CD4-positive, alpha-beta T cell (primary cell): ENCODE measurements at regions not wholly inside any gene's neighbourhood (a gene's known extent, or its start where the extent isn't known, plus 50 kb on each side); places are given as distances from the start of the nearest gene placed in this dataset.

Experiments used
- ATAC-seq: fragments of 200-7000 bp; cut with Tn5 transposase; one replicate; pipeline ENCODE4 v1.10.0; 2022; ENCODE audit warnings: mild to moderate bottlenecking; ENCODE audit not compliant: poor library complexity
- CTCF ChIA-PET: fragments of 350-600 bp; sonication (Branson Sonifier 250); formaldehyde crosslinking; loops from one replicate; lab custom pipeline; 2021; ENCODE audit warnings: antibody characterized with exemption, inconsistent platforms; lab: Charles Lee
- POLR2A ChIA-PET: fragments of 350-600 bp; sonication (Branson Sonifier 250); formaldehyde crosslinking; loops from one replicate; lab custom pipeline; 2021; ENCODE audit warnings: antibody characterized with exemption, inconsistent platforms; lab: Charles Lee
- DNase-seq, 14 experiments: peaks; one replicate each; pipeline ENCODE4 v3.0.0-alpha.2; 2013 to 2020; ENCODE audit warnings: mixed read lengths in 2 of 14
- H3K27ac ChIP-seq, 2 donors: one replicate each; pipeline versions ENCODE4 v1.5.1 to v1.7.0; 2013; ENCODE audit warnings: low read length in 2 of 2, low read depth in 1 of 2, mild to moderate bottlenecking in 1 of 2
- H3K27me3 ChIP-seq, 2 experiments: 1 replicate in 1 of 2; 2 replicates in 1 of 2; pipeline versions ENCODE4 v1.6.1 to v1.7.0; 2013; ENCODE audit warnings: low read length in 2 of 2, control low read depth in 1 of 2, mild to moderate bottlenecking in 1 of 2, moderate library complexity in 1 of 2; ENCODE audit not compliant: insufficient read depth in 2 of 2, control insufficient read depth in 1 of 2
- H3K36me3 ChIP-seq: one replicate; pipeline ENCODE4 v1.6.1; 2013; ENCODE audit warnings: low read length, control low read depth; ENCODE audit not compliant: insufficient read depth
- H3K4me1 ChIP-seq: one replicate; pipeline ENCODE4 v1.6.1; 2013; ENCODE audit warnings: low read length, control low read depth; ENCODE audit not compliant: insufficient read depth
- H3K4me3 ChIP-seq: one replicate; pipeline ENCODE4 v1.5.1; 2013; ENCODE audit warnings: mild to moderate bottlenecking, low read length, moderate library complexity
- H3K9me3 ChIP-seq, 2 experiments: 1 replicate in 1 of 2; 2 replicates in 1 of 2; pipeline versions ENCODE4 v1.6.1 to v1.7.0; 2013; ENCODE audit warnings: low read length in 2 of 2, mild to moderate bottlenecking in 2 of 2, control low read depth in 1 of 2, moderate library complexity in 1 of 2; ENCODE audit not compliant: control insufficient read depth in 1 of 2, insufficient read depth in 1 of 2
- H3K27ac Mint-ChIP-seq: one replicate; pipeline ENCODE4 v1.8.0; 2020; ENCODE audit warnings: mixed read lengths
- H3K27me3 Mint-ChIP-seq: one replicate; pipeline ENCODE4 v1.8.0; 2021; ENCODE audit warnings: mixed read lengths
- H3K36me3 Mint-ChIP-seq: one replicate; pipeline ENCODE4 v1.8.0; 2021; ENCODE audit warnings: low read depth, mixed read lengths
- H3K4me1 Mint-ChIP-seq: one replicate; pipeline ENCODE4 v1.8.0; 2021; ENCODE audit warnings: low read depth, mixed read lengths
- H3K4me3 Mint-ChIP-seq: one replicate; pipeline ENCODE4 v1.8.0; 2020; ENCODE audit warnings: mild to moderate bottlenecking, mixed read lengths
- H3K9me3 Mint-ChIP-seq: one replicate; pipeline ENCODE4 v1.8.0; 2020; ENCODE audit warnings: mixed read lengths
- intact Hi-C, 2 experiments: fragments of 100-400 bp; cut with DNase I in 1 of 2; cut with micrococcal nuclease in 1 of 2; formaldehyde crosslinking; loops; one replicate each; pipeline versions ENCODE4 v1.15.1 to v1.9.0; 2023 to 2025; cut with DNase I, micrococcal nuclease
- TF ChIP-seq, protein P1 (sequence below): fragments of 200-600 bp; IDR thresholded peaks from one replicate; pipeline ENCODE4 v1.8.0; 2022; ENCODE audit warnings: antibody characterized with exemption, mild to moderate bottlenecking

DNA sequence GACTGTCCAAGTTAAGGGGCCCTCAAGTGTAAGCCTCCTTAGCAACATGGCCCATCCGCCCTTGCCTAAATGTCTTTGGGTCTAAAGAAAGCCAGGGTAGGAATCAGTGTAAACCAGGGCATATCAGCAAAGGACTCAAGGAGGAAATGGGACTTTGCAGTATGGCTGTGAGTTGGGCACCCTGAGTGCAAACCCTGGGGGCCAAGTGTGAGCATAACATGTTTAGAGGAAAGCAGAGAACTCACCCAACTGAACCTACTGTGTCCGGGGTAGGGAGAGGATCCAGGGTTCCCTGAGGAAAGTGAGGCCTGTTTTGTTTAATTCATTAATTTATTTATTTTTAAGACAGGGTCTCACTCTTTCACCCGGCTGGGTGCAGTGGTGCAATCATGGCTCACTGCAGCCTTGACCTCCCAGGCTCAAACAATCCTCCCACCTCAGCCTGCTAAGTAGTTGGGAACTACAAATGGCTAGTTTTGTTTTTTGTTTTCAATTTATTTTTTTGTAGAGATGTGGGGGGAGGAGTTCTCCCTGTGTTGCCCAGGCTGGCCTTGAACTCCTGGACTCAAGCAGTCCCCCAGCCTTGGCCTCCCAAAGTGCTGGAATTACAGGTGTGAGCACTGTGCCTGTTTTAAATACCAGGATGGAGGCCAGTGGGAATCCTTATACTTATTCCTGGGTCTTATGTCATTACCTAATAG, 51.0 kb upstream of the ACTR3 start:
- Histone ChIP-seq H3K36me3 (peaks cover 4% of the 10 kb centered on the region), H3K27ac (no peak overlapping the region), H3K9me3 (no peaks in the 10 kb centered on the region), H3K27me3 (no peaks in the 10 kb centered on the region), H3K4me1 (no peaks in the 10 kb centered on the region), H3K4me3 (no peak overlapping the region)
- DNase-seq (no peak), ATAC-seq (no peak)
- no peaks in the 10 kb centered on the region for H3K4me1 Mint-ChIP-seq
- no peak overlapping the region for H3K27ac Mint-ChIP-seq
- intact Hi-C loops, result no loop called here
- CTCF ChIA-PET, result no interaction called here
- H3K4me3 Mint-ChIP-seq, result no peak overlapping the region
- H3K27me3 Mint-ChIP-seq, result no peaks in the 10 kb centered on the region
- POLR2A ChIA-PET, result no interaction called here
- H3K9me3 Mint-ChIP-seq, result no peaks in the 10 kb centered on the region
- peaks cover 30% of the 10 kb centered on the region for H3K36me3 Mint-ChIP-seq
- TF ChIP-seq, protein P1, sequence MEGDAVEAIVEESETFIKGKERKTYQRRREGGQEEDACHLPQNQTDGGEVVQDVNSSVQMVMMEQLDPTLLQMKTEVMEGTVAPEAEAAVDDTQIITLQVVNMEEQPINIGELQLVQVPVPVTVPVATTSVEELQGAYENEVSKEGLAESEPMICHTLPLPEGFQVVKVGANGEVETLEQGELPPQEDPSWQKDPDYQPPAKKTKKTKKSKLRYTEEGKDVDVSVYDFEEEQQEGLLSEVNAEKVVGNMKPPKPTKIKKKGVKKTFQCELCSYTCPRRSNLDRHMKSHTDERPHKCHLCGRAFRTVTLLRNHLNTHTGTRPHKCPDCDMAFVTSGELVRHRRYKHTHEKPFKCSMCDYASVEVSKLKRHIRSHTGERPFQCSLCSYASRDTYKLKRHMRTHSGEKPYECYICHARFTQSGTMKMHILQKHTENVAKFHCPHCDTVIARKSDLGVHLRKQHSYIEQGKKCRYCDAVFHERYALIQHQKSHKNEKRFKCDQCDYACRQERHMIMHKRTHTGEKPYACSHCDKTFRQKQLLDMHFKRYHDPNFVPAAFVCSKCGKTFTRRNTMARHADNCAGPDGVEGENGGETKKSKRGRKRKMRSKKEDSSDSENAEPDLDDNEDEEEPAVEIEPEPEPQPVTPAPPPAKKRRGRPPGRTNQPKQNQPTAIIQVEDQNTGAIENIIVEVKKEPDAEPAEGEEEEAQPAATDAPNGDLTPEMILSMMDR, result no peak

- Mint-ChIP-seq H3K27ac (no peak overlapping the region), H3K4me3 (no peak overlapping the region), H3K36me3 (peaks cover 25% of the 10 kb centered on the region), H3K27me3 (no peaks in the 10 kb centered on the region), H3K9me3 (no peaks in the 10 kb centered on the region), H3K4me1 (no peaks in the 10 kb centered on the region)
- TF ChIP-seq, protein P1, result no peak
- Histone ChIP-seq H3K9me3 (no peaks in the 10 kb centered on the region), H3K4me3 (no peak overlapping the region), H3K36me3 (peaks cover 4% of the 10 kb centered on the region), H3K27ac (no peak overlapping the region), H3K4me1 (no peaks in the 10 kb centered on the region), H3K27me3 (no peaks in the 10 kb centered on the region)
- no peak for ATAC-seq
- CTCF ChIA-PET, result no interaction called here
- no peak for DNase-seq
- POLR2A ChIA-PET, result no interaction called here
- intact Hi-C loops, result no loop called here
These were observed 51.6 kb upstream of the ACTR3 start for GRCh38 chr2:113838277-113838676.

DNA sequence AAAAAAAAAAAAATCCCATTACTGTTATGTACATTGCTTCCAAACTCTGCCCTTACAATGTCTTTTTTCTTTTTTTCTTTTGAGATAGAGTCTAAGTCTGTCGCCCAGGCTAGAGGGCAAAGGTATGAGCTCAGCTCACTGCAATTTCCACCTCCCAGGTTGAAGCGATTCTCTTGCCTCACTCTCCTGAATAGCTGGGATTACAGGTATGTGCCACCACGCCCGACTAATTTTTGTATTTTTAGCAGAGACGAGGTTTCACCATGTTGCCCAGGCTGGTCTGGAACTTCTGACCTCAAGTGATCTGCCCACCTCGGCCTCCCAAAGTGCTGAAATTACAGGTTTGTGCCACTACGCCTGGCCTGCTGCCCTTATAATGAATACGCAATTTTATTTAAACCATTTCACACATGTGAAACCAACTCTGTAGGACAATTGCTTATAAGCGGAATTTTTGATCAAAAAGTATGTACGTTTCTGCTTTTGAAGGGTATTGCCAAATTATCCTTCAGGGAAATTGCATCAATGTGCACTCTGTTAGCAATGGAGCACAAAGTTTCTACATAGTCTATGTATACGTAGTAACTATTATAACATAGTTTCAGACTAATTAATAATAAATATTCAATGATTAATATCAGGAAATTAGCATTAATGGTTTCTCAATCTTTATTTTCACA, 55.7 kb upstream of the ACTR3 start:
- ATAC-seq (no peak), DNase-seq (no peak)
- intact Hi-C loops, result no loop called here
- Histone ChIP-seq H3K4me1 (no peaks in the 10 kb centered on the region), H3K27ac (no peak overlapping the region), H3K27me3 (no peaks in the 10 kb centered on the region), H3K36me3 (no peaks in the 10 kb centered on the region), H3K9me3 (no peaks in the 10 kb centered on the region), H3K4me3 (no peak overlapping the region)
- Mint-ChIP-seq H3K36me3 (peaks cover 7% of the 10 kb centered on the region), H3K27ac (no peak overlapping the region), H3K4me1 (no peaks in the 10 kb centered on the region), H3K27me3 (no peaks in the 10 kb centered on the region), H3K4me3 (no peak overlapping the region), H3K9me3 (no peaks in the 10 kb centered on the region)
- TF ChIP-seq, protein P1, result no peak
- ChIA-PET POLR2A (no interaction called here), CTCF (interaction anchor here (0.7 kb wide), 1 partner anchor 100 kb away, joined by 3 read pairs; no protein-coding TSS in a partner anchor)
